H1 (cell line): ENCODE measurements at regions not wholly inside any gene's neighbourhood (a gene's known extent, or its start where the extent isn't known, plus 50 kb on each side); places are given as distances from the start of the nearest gene placed in this dataset.

Experiments
- CTCF ChIA-PET: fragments of 300-600 bp; sonication (Branson Sonifier 250); formaldehyde crosslinking; loops from one replicate; lab custom pipeline; 2021; ENCODE audit not compliant: partially characterized antibody; lab: Charles Lee
- POLR2A ChIA-PET: fragments of 300-600 bp; sonication (Branson Sonifier 250); formaldehyde crosslinking; loops from one replicate; lab custom pipeline; 2021; ENCODE audit warnings: inconsistent platforms; ENCODE audit not compliant: partially characterized antibody; lab: Charles Lee
- DNase-seq, 2 experiments: peaks; one replicate each; pipeline versions ENCODE4 v3.0.0 to v3.0.0-alpha.2; 2010 to 2022; ENCODE audit warnings: low spot score in 2 of 2, low read depth in 1 of 2, mixed read lengths in 1 of 2
- FAIRE-seq: peaks from 2 replicates; lab custom pipeline; 2011; peaks lifted over from hg19 to GRCh38; lab: Jason Lieb, UNC
- H2AFZ ChIP-seq: 2 replicates; pipeline ENCODE4 v1.8.1; 2012; ENCODE audit warnings: low read length, inconsistent platforms
- H2AK5ac ChIP-seq: 2 replicates; pipeline ENCODE4 v1.6.1; 2013; ENCODE audit warnings: low read depth, low read length
- H2BK120ac ChIP-seq: replicated peaks from 2 replicates; pipeline ENCODE3; 2013; ENCODE audit warnings: low read depth, low read length, inconsistent platforms
- H2BK12ac ChIP-seq: 2 replicates; pipeline ENCODE4 v1.6.1; 2013; ENCODE audit warnings: low read depth, low read length
- H2BK15ac ChIP-seq: 2 replicates; pipeline ENCODE4 v1.6.1; 2013; ENCODE audit warnings: low read length
- H2BK20ac ChIP-seq: 2 replicates; pipeline ENCODE4 v1.6.1; 2013; ENCODE audit warnings: low read length
- H2BK5ac ChIP-seq: 2 replicates; pipeline ENCODE4 v1.6.1; 2013; ENCODE audit warnings: low read depth, low read length
- H3K14ac ChIP-seq: 2 replicates; pipeline ENCODE4 v1.6.1; 2013; ENCODE audit warnings: inconsistent platforms; ENCODE audit not compliant: insufficient read length
- H3K18ac ChIP-seq: 2 replicates; pipeline ENCODE4 v1.6.1; 2013; ENCODE audit warnings: low read length; ENCODE audit errors: extremely low read depth
- H3K23ac ChIP-seq: 2 replicates; pipeline ENCODE4 v1.6.1; 2013; ENCODE audit warnings: inconsistent platforms; ENCODE audit not compliant: insufficient read length
- H3K23me2 ChIP-seq: 2 replicates; pipeline ENCODE4 v1.6.1; 2013; ENCODE audit warnings: low read depth, low read length
- H3K27ac ChIP-seq: 2 replicates; pipeline ENCODE4 v1.6.1; 2011; ENCODE audit warnings: low read depth, low read length, inconsistent platforms
- H3K27me3 ChIP-seq, 4 experiments: replicated peaks in 1 of 4; 1 replicate in 1 of 4; 2 replicates in 3 of 4; pipeline versions ENCODE4 v1.6.1 to v1.8.1; 2011 to 2013; ENCODE audit warnings: low read length in 3 of 4, mild to moderate bottlenecking in 3 of 4, inconsistent platforms in 2 of 4, mixed read lengths in 2 of 4, moderate library complexity in 1 of 4; ENCODE audit not compliant: control insufficient read depth in 3 of 4, insufficient read depth in 3 of 4; ENCODE audit errors: extremely low read depth in 1 of 4
- H3K36me3 ChIP-seq, 4 experiments: 2 replicates each; pipeline versions ENCODE4 v1.6.1 to v1.8.1; 2011 to 2013; ENCODE audit warnings: mild to moderate bottlenecking in 4 of 4, low read length in 3 of 4, moderate library complexity in 2 of 4, control low read depth in 1 of 4, inconsistent platforms in 1 of 4; ENCODE audit not compliant: insufficient read depth in 4 of 4, control insufficient read depth in 2 of 4
- H3K4ac ChIP-seq: replicated peaks from 2 replicates; pipeline ENCODE3; 2013; ENCODE audit warnings: low read length, low read depth, mixed read lengths, inconsistent platforms; ENCODE audit not compliant: insufficient read length
- H3K4me1 ChIP-seq, 4 experiments: replicated peaks in 1 of 4; 1 replicate in 1 of 4; 2 replicates in 3 of 4; pipeline versions ENCODE4 v1.6.1 to v1.8.1; 2011 to 2013; ENCODE audit warnings: low read length in 3 of 4, inconsistent platforms in 2 of 4, mixed read lengths in 1 of 4; ENCODE audit not compliant: insufficient read depth in 4 of 4, control insufficient read depth in 3 of 4
- H3K4me2 ChIP-seq, 2 experiments: 2 replicates each; pipeline versions ENCODE4 v1.6.1 to v1.8.1; 2011 to 2013; ENCODE audit warnings: low read depth in 2 of 2, low read length in 2 of 2, control low read depth in 1 of 2, inconsistent platforms in 1 of 2, mild to moderate bottlenecking in 1 of 2; ENCODE audit not compliant: insufficient read depth in 1 of 2
- H3K4me3 ChIP-seq, 4 experiments: fragments of 200-600, 300-600 bp in 1 of 4; sonication (generic), shearing (Covaris generic), sonication (Bioruptor Twin) in 1 of 4; 2 replicates each; pipeline versions ENCODE4 v1.5.1 to v1.8.1; 2011 to 2016; ENCODE audit warnings: low read length in 4 of 4, low read depth in 3 of 4, control low read depth in 2 of 4, inconsistent platforms in 2 of 4, mild to moderate bottlenecking in 2 of 4, mixed read lengths in 1 of 4, moderate library complexity in 1 of 4; ENCODE audit not compliant: insufficient read depth in 2 of 4; ENCODE audit errors: extremely low read depth in 1 of 4
- H3K56ac ChIP-seq: replicated peaks from 2 replicates; pipeline ENCODE3; 2013; ENCODE audit warnings: low read depth, mild to moderate bottlenecking, mixed read lengths, low read length, inconsistent platforms; ENCODE audit not compliant: insufficient read length
- H3K79me1 ChIP-seq: 2 replicates; pipeline ENCODE4 v1.6.1; 2013; ENCODE audit warnings: low read depth, low read length, control low read depth
- H3K79me2 ChIP-seq, 2 experiments: 2 replicates each; pipeline versions ENCODE4 v1.6.1 to v1.8.1; 2012 to 2013; ENCODE audit warnings: low read length in 2 of 2, mild to moderate bottlenecking in 2 of 2, inconsistent platforms in 1 of 2; ENCODE audit not compliant: insufficient read depth in 2 of 2, control insufficient read depth in 1 of 2
- H3K9ac ChIP-seq, 4 experiments: replicated peaks in 1 of 4; 1 replicate in 1 of 4; 2 replicates in 3 of 4; pipeline versions ENCODE4 v1.6.1 to v1.8.1; 2011 to 2013; ENCODE audit warnings: low read depth in 3 of 4, low read length in 3 of 4, control low read depth in 2 of 4, mild to moderate bottlenecking in 2 of 4, moderate library complexity in 2 of 4, inconsistent platforms in 1 of 4; ENCODE audit errors: extremely low read depth in 1 of 4
- H3K9me3 ChIP-seq, 2 experiments: 2 replicates each; pipeline versions ENCODE4 v1.6.1 to v1.8.1; 2012 to 2013; ENCODE audit warnings: mild to moderate bottlenecking in 2 of 2, moderate library complexity in 2 of 2, control low read depth in 1 of 2, inconsistent platforms in 1 of 2, low read depth in 1 of 2, low read length in 1 of 2, mixed read lengths in 1 of 2; ENCODE audit not compliant: insufficient read depth in 2 of 2
- H4K20me1 ChIP-seq, 2 experiments: replicated peaks in 1 of 2; 2 replicates each; pipeline versions ENCODE3 to v1.8.1; 2011 to 2013; ENCODE audit warnings: inconsistent platforms in 2 of 2, low read length in 2 of 2, mild to moderate bottlenecking in 1 of 2; ENCODE audit not compliant: insufficient read depth in 2 of 2, control insufficient read depth in 1 of 2
- H4K5ac ChIP-seq: 2 replicates; pipeline ENCODE4 v1.6.1; 2013; ENCODE audit warnings: low read length, low read depth, mixed read lengths, inconsistent platforms; ENCODE audit not compliant: insufficient read length
- H4K8ac ChIP-seq: 2 replicates; pipeline ENCODE4 v1.8.0; 2013; ENCODE audit warnings: mild to moderate bottlenecking, moderate library complexity, low read length, inconsistent platforms; ENCODE audit not compliant: insufficient read depth; ENCODE audit errors: extremely low read depth
- H4K91ac ChIP-seq: replicated peaks from 2 replicates; pipeline ENCODE3; 2013; ENCODE audit warnings: low read length, mixed read lengths, inconsistent platforms; ENCODE audit not compliant: insufficient read length
- BACH1 ChIP-seq: IDR thresholded peaks from 2 replicates; pipeline ENCODE4 v1.6.1; 2012; ENCODE audit warnings: low read length, improper control_type of control experiment
- CHD1 ChIP-seq: IDR thresholded peaks from 2 replicates; pipeline ENCODE4 v1.6.1; 2012; ENCODE audit warnings: low read depth, low read length, improper control_type of control experiment
- JUND ChIP-seq: IDR thresholded peaks from 2 replicates; pipeline ENCODE4 v1.6.1; 2011; ENCODE audit warnings: mild to moderate bottlenecking, improper control_type of control experiment, low read length
- NANOG ChIP-seq: IDR thresholded peaks from 2 replicates; pipeline ENCODE4 v1.6.1; 2011; ENCODE audit warnings: low read length, low read depth, mild to moderate bottlenecking, inconsistent platforms; ENCODE audit not compliant: insufficient read depth, poor library complexity, severe bottlenecking
- SIN3A ChIP-seq, 2 experiments: IDR thresholded peaks in 1 of 2; conservative IDR thresholded peaks in 1 of 2; 2 replicates each; pipeline ENCODE4 v1.6.1; 2011 to 2012; ENCODE audit warnings: low read length in 2 of 2, improper control_type of control experiment in 1 of 2, low read depth in 1 of 2, mild to moderate bottlenecking in 1 of 2
- SP2 ChIP-seq: IDR thresholded peaks from 2 replicates; pipeline ENCODE4 v1.6.1; 2012; ENCODE audit warnings: mild to moderate bottlenecking, low read length, inconsistent platforms
- WGBS, 2 experiments: shearing (Covaris generic) in 1 of 2; methylation state at CpG; one replicate each; pipeline versions ENCODE4 v1.1.6 to v1.1.7; 2013 to 2015; ENCODE audit warnings: low lambda C conversion rate in 2 of 2, mixed read lengths in 2 of 2, inconsistent platforms in 1 of 2, low coverage in 1 of 2, missing lambda C conversion rate in 1 of 2; ENCODE audit not compliant: insufficient replicate concordance in 2 of 2, insufficient coverage in 1 of 2, insufficient read length in 1 of 2; ENCODE audit errors: extremely low coverage in 1 of 2, missing lambda C conversion rate in 1 of 2; 5-methylcytosine and 5-hydroxymethylcytosine counted together

GRCh38 chr12:45494279-45494678 lies 235.2 kb upstream of the ARID2 start:
- no peaks in the 10 kb centered on the region for H4K20me1 ChIP-seq
- 87% methylated on average over 4 of the region's 4 CpGs; no CpG with 5 or more reads in 1 of the 2 experiments for WGBS, 2 experiments
- no peak overlapping the region for H3K56ac ChIP-seq
- H3K36me3 ChIP-seq: no peaks in the 10 kb centered on the region
- H3K23ac ChIP-seq: no peak overlapping the region
- H3K9me3 ChIP-seq: peaks cover 0 to 3% of the 10 kb centered on the region in 2 experiments; a peak in 1 of 4 replicates
- no peak overlapping the region for H3K14ac ChIP-seq
- no peak overlapping the region for H2AFZ ChIP-seq
- H2AK5ac ChIP-seq: no peak overlapping the region
- TF ChIP-seq JUND (no peak), SIN3A (conservative IDR thresholded peaks at IDR 0.05 in 1 of 2, IDR thresholded peaks at IDR 0.05 in 1 of 2; ENCODE audit: low read depth in 1 of 2, low read length in 2 of 2) (no peak), SP2 (no peak), BACH1 (no peak), NANOG (no peak), CHD1 (no peak)
- TF ChIP-seq, all 59 proteins: peak for 0
- H3K4me3 ChIP-seq: no peak overlapping the region
- H2BK15ac ChIP-seq: no peak overlapping the region
- H3K27ac ChIP-seq: no peak overlapping the region
- no peak overlapping the region for H4K8ac ChIP-seq
- no peak overlapping the region for H3K9ac ChIP-seq
- H2BK20ac ChIP-seq: no peak overlapping the region
- H4K91ac ChIP-seq: no peak overlapping the region
- H3K4ac ChIP-seq: no peak overlapping the region
- ChIA-PET CTCF (interaction anchor here (1.0 to 1.4 kb wide), 2 partner anchors 13 to 364 kb away, joined by 3 read pairs; no protein-coding TSS in a partner anchor), POLR2A (no interaction called here)
- no peak overlapping the region for H4K5ac ChIP-seq
- H3K79me1 ChIP-seq: no peaks in the 10 kb centered on the region
- H3K27me3 ChIP-seq: no peaks in the 10 kb centered on the region; a peak in 1 of 7 replicates
- H2BK12ac ChIP-seq: no peak overlapping the region
- DNase-seq (no peak), FAIRE-seq (no peak)
- no peaks in the 10 kb centered on the region for H3K23me2 ChIP-seq
- no peak overlapping the region for H3K18ac ChIP-seq
- H2BK120ac ChIP-seq: no peak overlapping the region
- H3K4me2 ChIP-seq: no peak overlapping the region
- H3K79me2 ChIP-seq: no peaks in the 10 kb centered on the region
- no peaks in the 10 kb centered on the region for H3K4me1 ChIP-seq
- no peak overlapping the region for H2BK5ac ChIP-seq
